Mesothelial cell of epicardium (in vitro differentiated cells): ENCODE measurements at regions not wholly inside any gene's neighbourhood (a gene's known extent, or its start where the extent isn't known, plus 50 kb on each side); places are given as distances from the start of the nearest gene placed in this dataset.

ENCODE experiments used
- DNase-seq, 2 experiments: peaks; one replicate each; pipeline ENCODE4 v3.0.0; 2021; ENCODE audit warnings: low spot score in 2 of 2; ENCODE audit not compliant: unreplicated experiment in 2 of 2
- H3K27ac Mint-ChIP-seq: 2 replicates; pipeline ENCODE4 v1.8.0; 2021; ENCODE audit warnings: mixed read lengths
- H3K27me3 Mint-ChIP-seq: 2 replicates; pipeline ENCODE4 v1.8.0; 2021; ENCODE audit warnings: low read depth, mixed read lengths
- H3K36me3 Mint-ChIP-seq: 2 replicates; pipeline ENCODE4 v1.8.0; 2021; ENCODE audit warnings: mixed read lengths
- H3K4me1 Mint-ChIP-seq: 2 replicates; pipeline ENCODE4 v1.8.0; 2021; ENCODE audit warnings: mixed read lengths
- H3K4me3 Mint-ChIP-seq: 2 replicates; pipeline ENCODE4 v1.8.0; 2021; ENCODE audit warnings: mild to moderate bottlenecking, moderate library complexity, mixed read lengths
- H3K9me3 Mint-ChIP-seq: 2 replicates; pipeline ENCODE4 v1.8.0; 2021; ENCODE audit warnings: mixed read lengths
- TF ChIP-seq, protein P1 (sequence below): fragments of 200-600 bp; sonication (generic); IDR thresholded peaks from one replicate; pipeline ENCODE4 v1.5.0; 2021; ENCODE audit warnings: antibody characterized with exemption; ENCODE audit not compliant: unreplicated experiment

GRCh38 chr4:57462843-57463242 lies 352.7 kb upstream of the IGFBP7 start:
- Mint-ChIP-seq H3K27ac (no peak overlapping the region), H3K4me3 (no peak overlapping the region), H3K27me3 (no peaks in the 10 kb centered on the region), H3K9me3 (peaks cover 15% of the 10 kb centered on the region), H3K4me1 (peaks cover 14% of the 10 kb centered on the region), H3K36me3 (peaks cover 2% of the 10 kb centered on the region)
- TF ChIP-seq, protein P1, sequence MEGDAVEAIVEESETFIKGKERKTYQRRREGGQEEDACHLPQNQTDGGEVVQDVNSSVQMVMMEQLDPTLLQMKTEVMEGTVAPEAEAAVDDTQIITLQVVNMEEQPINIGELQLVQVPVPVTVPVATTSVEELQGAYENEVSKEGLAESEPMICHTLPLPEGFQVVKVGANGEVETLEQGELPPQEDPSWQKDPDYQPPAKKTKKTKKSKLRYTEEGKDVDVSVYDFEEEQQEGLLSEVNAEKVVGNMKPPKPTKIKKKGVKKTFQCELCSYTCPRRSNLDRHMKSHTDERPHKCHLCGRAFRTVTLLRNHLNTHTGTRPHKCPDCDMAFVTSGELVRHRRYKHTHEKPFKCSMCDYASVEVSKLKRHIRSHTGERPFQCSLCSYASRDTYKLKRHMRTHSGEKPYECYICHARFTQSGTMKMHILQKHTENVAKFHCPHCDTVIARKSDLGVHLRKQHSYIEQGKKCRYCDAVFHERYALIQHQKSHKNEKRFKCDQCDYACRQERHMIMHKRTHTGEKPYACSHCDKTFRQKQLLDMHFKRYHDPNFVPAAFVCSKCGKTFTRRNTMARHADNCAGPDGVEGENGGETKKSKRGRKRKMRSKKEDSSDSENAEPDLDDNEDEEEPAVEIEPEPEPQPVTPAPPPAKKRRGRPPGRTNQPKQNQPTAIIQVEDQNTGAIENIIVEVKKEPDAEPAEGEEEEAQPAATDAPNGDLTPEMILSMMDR, result no peak
- no peak for DNase-seq

DNA sequence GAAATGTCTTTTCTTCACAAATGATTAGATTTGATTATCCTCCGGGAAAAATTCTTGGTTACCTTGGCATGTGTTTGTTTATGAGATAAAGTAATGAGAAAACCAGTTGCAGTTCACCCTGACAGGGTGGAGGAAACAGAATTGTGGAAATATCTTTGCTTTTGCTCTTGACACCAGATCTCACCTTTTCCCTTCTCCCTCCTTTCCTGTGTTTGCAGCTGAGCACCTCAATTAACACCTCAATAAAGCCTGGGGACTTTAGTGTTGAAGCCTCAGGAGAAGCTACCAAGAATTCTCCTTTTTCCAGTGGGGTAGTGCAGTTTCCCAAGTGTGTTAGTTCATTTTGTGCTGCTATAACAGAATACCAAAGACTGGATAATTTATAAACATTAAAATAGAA lies 350.8 kb upstream of the IGFBP7 start:
- Mint-ChIP-seq H3K9me3 (peaks cover 26% of the 10 kb centered on the region), H3K27me3 (no peaks in the 10 kb centered on the region), H3K4me3 (no peak overlapping the region), H3K36me3 (peaks cover 4% of the 10 kb centered on the region), H3K27ac (no peak overlapping the region), H3K4me1 (peaks cover 14% of the 10 kb centered on the region)
- no peak for DNase-seq
- TF ChIP-seq, protein P1, result no peak

DNA sequence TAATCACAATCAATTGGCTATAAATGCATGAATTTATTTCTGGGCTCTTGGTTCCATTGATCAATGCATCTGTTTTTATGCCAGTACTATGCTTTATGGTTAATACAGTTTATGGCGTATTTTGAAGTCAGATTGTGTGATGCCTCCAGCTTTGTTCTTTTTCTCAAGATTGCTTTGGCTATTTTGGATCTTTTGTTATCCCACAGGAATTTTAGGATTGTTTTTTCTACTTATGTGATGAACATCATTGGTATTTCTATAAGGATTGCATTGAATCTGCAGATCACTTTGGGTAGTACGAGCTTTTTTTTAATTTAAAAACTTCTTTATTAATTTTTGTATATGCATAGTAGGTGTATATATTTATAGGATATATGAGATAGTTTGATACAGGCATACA lies 338.7 kb upstream of the IGFBP7 start:
- peaks cover 38% of the 10 kb centered on the region for H3K9me3 Mint-ChIP-seq
- peaks cover 21% of the 10 kb centered on the region for H3K4me1 Mint-ChIP-seq
- no peaks in the 10 kb centered on the region for H3K27me3 Mint-ChIP-seq
- TF ChIP-seq, protein P1, result no peak
- no peak overlapping the region for H3K27ac Mint-ChIP-seq
- no peak for DNase-seq
- H3K4me3 Mint-ChIP-seq, result no peak overlapping the region
- H3K36me3 Mint-ChIP-seq, result peaks cover 13% of the 10 kb centered on the region

DNA sequence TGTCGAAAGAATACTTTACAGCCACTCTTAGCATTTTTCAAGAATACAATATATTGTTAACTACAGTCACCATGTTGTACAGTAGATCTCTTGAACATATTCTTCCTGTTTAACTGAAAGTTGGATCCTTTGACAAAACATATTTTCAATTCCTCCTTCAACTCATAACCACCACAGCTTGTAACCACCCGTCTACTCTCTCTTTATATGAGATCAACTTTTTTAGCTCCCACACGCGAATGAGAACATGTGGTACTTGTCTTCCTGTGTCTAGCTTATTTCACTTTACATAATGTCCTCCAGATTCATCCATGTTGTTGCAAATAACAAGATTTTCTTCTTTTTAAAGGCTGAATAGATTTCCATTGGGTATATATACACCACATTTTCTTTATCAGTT lies 338.3 kb upstream of the IGFBP7 start:
- Mint-ChIP-seq H3K9me3 (peaks cover 37% of the 10 kb centered on the region), H3K4me1 (peaks cover 26% of the 10 kb centered on the region), H3K36me3 (peaks cover 13% of the 10 kb centered on the region), H3K4me3 (no peak overlapping the region), H3K27me3 (no peaks in the 10 kb centered on the region), H3K27ac (no peak overlapping the region)
- TF ChIP-seq, protein P1, result no peak
- DNase-seq, result no peak

GRCh38 chr4:57446266-57446665 lies 336.1 kb upstream of the IGFBP7 start:
- Mint-ChIP-seq H3K4me3 (no peak overlapping the region), H3K36me3 (peaks cover 8% of the 10 kb centered on the region), H3K4me1 (peaks cover 46% of the 10 kb centered on the region), H3K27me3 (no peaks in the 10 kb centered on the region), H3K9me3 (peaks cover 21% of the 10 kb centered on the region), H3K27ac (no peak overlapping the region)
- TF ChIP-seq, protein P1, result no peak
- no peak for DNase-seq

DNA sequence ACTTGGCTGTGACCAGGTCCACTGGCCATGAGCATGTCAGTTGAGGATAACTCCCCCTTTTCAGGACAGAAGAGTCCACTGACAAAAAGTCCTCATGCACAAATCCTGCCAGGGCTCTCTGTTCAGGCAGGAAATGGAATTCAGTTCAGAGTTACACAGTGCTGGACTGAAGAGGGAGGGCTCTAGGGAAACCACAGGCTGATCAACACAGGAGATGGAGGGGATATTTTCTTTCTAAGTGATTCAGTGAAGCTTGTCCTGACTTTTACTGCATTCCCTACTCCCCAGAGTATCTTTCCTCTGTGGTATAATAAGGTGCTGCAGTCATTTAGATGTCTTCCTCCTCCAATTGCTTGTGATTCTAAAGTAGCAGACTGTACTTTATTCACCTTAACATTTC lies 335.5 kb upstream of the IGFBP7 start:
- DNase-seq, result no peak
- Mint-ChIP-seq H3K4me1 (peaks cover 46% of the 10 kb centered on the region), H3K9me3 (peaks cover 16% of the 10 kb centered on the region), H3K36me3 (peaks cover 5% of the 10 kb centered on the region), H3K27ac (no peak overlapping the region), H3K27me3 (no peaks in the 10 kb centered on the region), H3K4me3 (no peak overlapping the region)
- TF ChIP-seq, protein P1, result no peak
